ENCODE measurements at regions not wholly inside any gene's neighbourhood (a gene's known extent, or its start where the extent isn't known, plus 50 kb on each side); places are given as distances from the start of the nearest gene placed in this dataset.
A peak's percentile ranks its signal among the peaks of the same experiment; 100 is the strongest.

- DNase-seq = no peak
These were observed 130.5 kb upstream of the SLC1A4 start for GRCh38 chr2:64858541-64859311.

- no peak for DNase-seq
These were observed 129.6 kb upstream of the SLC1A4 start for GRCh38 chr2:64859312-64860212.

GRCh38 chr2:64860276-64860885 is 128.8 kb upstream of the SLC1A4 start:
- no peak for DNase-seq

GRCh38 chr2:64860936-64861335 is 128.3 kb upstream of the SLC1A4 start:
- no peak for DNase-seq

GRCh38 chr2:64861452-64862397 is 127.5 kb upstream of the SLC1A4 start:
- no peak for DNase-seq

- no peak for DNase-seq
These were observed 126.6 kb upstream of the SLC1A4 start for GRCh38 chr2:64862623-64863022.

- no peak for DNase-seq
These were observed 125.9 kb upstream of the SLC1A4 start for GRCh38 chr2:64863097-64863820.

GRCh38 chr2:64865073-64865830 is 123.9 kb upstream of the SLC1A4 start:
- peak; percentile 57 for DNase-seq

- no peak for DNase-seq
These were observed 123.3 kb upstream of the SLC1A4 start for GRCh38 chr2:64865831-64866345.

- no peak for DNase-seq
These were observed 122.4 kb upstream of the SLC1A4 start for GRCh38 chr2:64866797-64867196.

GRCh38 chr2:64867253-64867996 is 121.8 kb upstream of the SLC1A4 start:
- DNase-seq = no peak

- no peak for DNase-seq
These were observed 120.1 kb upstream of the SLC1A4 start for GRCh38 chr2:64869126-64869525.

GRCh38 chr2:64873472-64873924 is 115.7 kb upstream of the SLC1A4 start:
- peak; percentile 76 for DNase-seq

GRCh38 chr2:64874593-64874992 is 114.6 kb upstream of the SLC1A4 start:
- no peak for DNase-seq

- no peak for DNase-seq
These were observed 113.8 kb upstream of the SLC1A4 start for GRCh38 chr2:64875368-64875767.

- no peak for DNase-seq
These were observed 113.0 kb upstream of the SLC1A4 start for GRCh38 chr2:64876137-64876647.

- no peak for DNase-seq
These were observed 109.5 kb upstream of the SLC1A4 start for GRCh38 chr2:64879745-64880144.

- no peak for DNase-seq
These were observed 108.8 kb upstream of the SLC1A4 start for GRCh38 chr2:64880193-64880951.

- no peak for DNase-seq
These were observed 108.1 kb upstream of the SLC1A4 start for GRCh38 chr2:64881037-64881492.

Measured in activated CD4-positive, alpha-beta T cell treated with anti-CD3 and anti-CD28 coated beads, Interleukin-2, amount 50 U/mL, for 1 hour (primary cell).